Prostate gland (tissue), 2 donors: ENCODE measurements at regions not wholly inside any gene's neighbourhood (a gene's known extent, or its start where the extent isn't known, plus 50 kb on each side); places are given as distances from the start of the nearest gene placed in this dataset.

Source experiments
- CTCF ChIP-seq, 4 experiments: fragments of 200-600 bp in 2 of 4; fragments of 450-650 bp in 2 of 4; sonication (generic) in 2 of 4; IDR thresholded peaks; 1 replicate in 3 of 4; 2 replicates in 1 of 4; pipeline ENCODE4 v1.5.1; 2016 to 2019; ENCODE audit warnings: antibody characterized with exemption in 4 of 4, mild to moderate bottlenecking in 2 of 4, moderate library complexity in 2 of 4
- POLR2A ChIP-seq: fragments of 450-650 bp; IDR thresholded peaks from one replicate; pipeline ENCODE4 v1.6.1; 2016; ENCODE audit warnings: antibody characterized with exemption, mild to moderate bottlenecking
- POLR2AphosphoS5 ChIP-seq: sonication (generic); formaldehyde crosslinking; IDR thresholded peaks from one replicate; pipeline ENCODE4 v1.6.1; 2017; ENCODE audit warnings: antibody characterized with exemption

DNA sequence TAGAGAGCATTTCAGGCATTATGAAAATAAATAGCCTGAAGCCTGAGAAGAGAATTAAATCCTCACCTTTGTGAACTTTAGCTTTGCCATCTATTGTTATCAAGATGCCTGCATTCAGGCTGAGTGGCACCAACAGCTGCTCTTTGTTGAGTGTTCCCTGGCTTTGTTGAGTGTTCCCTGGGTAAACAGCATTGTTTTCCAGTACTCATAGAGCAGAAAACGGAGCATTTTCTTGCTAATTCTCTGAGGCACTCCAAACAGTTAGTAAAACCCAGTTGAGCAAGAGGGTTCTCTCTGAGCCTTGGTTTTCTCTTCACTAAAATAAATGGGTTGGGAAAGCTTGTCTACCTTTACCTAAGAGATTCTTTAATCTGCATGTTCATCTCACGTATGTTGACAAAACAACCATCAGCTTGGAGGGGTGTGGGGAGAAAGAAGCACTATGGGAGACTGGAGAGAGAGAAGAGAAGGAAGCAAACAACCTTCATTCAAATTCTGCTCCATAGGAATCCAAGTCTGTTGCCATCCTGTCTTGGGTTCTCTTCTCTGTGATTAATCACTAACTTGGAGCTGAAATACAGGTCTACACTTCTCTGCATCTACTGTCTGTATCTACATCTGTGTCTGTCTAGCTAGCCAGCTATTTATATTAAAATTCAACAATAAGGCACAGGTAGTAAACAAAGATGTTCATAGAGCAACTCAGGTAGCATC lies 567.0 kb upstream of the SOX11 start:
- TF ChIP-seq CTCF (IDR thresholded peaks at IDR 0.05) (no peak), POLR2A (no peak), POLR2AphosphoS5 (no peak)
